OCI-LY7 (cell line): ENCODE measurements at regions not wholly inside any gene's neighbourhood (a gene's known extent, or its start where the extent isn't known, plus 50 kb on each side); places are given as distances from the start of the nearest gene placed in this dataset.

Source experiments
- BruUV-seq: library from RNA; stranded (reverse); fragments of 400-500 nt; replicated peaks from 2 replicates; lab custom pipeline; 2021; lab: Mats Ljungman, UMichigan
- CTCF ChIA-PET: fragments of 300-600 bp; sonication (Branson Sonifier 250); formaldehyde crosslinking; loops from one replicate; lab custom pipeline; 2022; ENCODE audit warnings: antibody characterized with exemption; ENCODE audit not compliant: unreplicated experiment; lab: Charles Lee
- POLR2A ChIA-PET: fragments of 300-600 bp; sonication (Branson Sonifier 250); formaldehyde crosslinking; loops from one replicate; lab custom pipeline; 2022; ENCODE audit warnings: antibody characterized with exemption; lab: Charles Lee
- DNase-seq: peaks from one replicate; pipeline ENCODE4 v3.0.0-alpha.2; 2015; ENCODE audit warnings: low spot score
- H2AFZ ChIP-seq: fragments of 200-600 bp; sonication (generic), shearing (Covaris generic); 2 replicates; pipeline ENCODE4 v1.6.1; 2014; ENCODE audit warnings: mild to moderate bottlenecking, antibody characterized with exemption, low read length, moderate library complexity
- H3K27ac ChIP-seq: fragments of 200-600 bp; sonication (generic); 2 replicates; pipeline ENCODE4 v1.5.1; 2014; ENCODE audit warnings: mixed run types, low read depth, mild to moderate bottlenecking, moderate library complexity, low read length, inconsistent platforms; ENCODE audit not compliant: poor library complexity, severe bottlenecking
- H3K36me3 ChIP-seq: fragments of 200-600 bp; sonication (generic); 2 replicates; pipeline ENCODE4 v1.6.1; 2014; ENCODE audit warnings: mild to moderate bottlenecking, antibody characterized with exemption, low read length, moderate library complexity, mixed read lengths; ENCODE audit not compliant: insufficient read depth
- H3K4me1 ChIP-seq: fragments of 200-600 bp; sonication (generic); 2 replicates; pipeline ENCODE4 v1.5.1; 2014; ENCODE audit warnings: mild to moderate bottlenecking, low read length; ENCODE audit not compliant: insufficient read depth, poor library complexity, severe bottlenecking
- H3K4me2 ChIP-seq: fragments of 200-600 bp; sonication (generic); 2 replicates; pipeline ENCODE4 v1.6.1; 2014; ENCODE audit warnings: mild to moderate bottlenecking, low read length
- H3K4me3 ChIP-seq: fragments of 200-600 bp; sonication (generic); 2 replicates; pipeline ENCODE4 v1.5.1; 2014; ENCODE audit warnings: mild to moderate bottlenecking, low read depth, low read length; ENCODE audit not compliant: poor library complexity, severe bottlenecking
- H3K79me2 ChIP-seq: fragments of 200-600 bp; sonication (generic); 2 replicates; pipeline ENCODE4 v1.6.1; 2016; ENCODE audit warnings: low read depth, mild to moderate bottlenecking, low read length, moderate library complexity, mixed read lengths; ENCODE audit not compliant: insufficient read depth
- H3K9me2 ChIP-seq: fragments of 200-600 bp; sonication (generic); 2 replicates; pipeline ENCODE4 v1.6.1; 2016; ENCODE audit warnings: mild to moderate bottlenecking, low read length, mixed read lengths; ENCODE audit not compliant: insufficient read depth
- H3K9me3 ChIP-seq: fragments of 200-600 bp; sonication (generic); 2 replicates; pipeline ENCODE4 v1.6.1; 2014; ENCODE audit warnings: mild to moderate bottlenecking, mixed run types, low read length, mixed read lengths
- H4K20me1 ChIP-seq: fragments of 200-600 bp; sonication (generic); 2 replicates; pipeline ENCODE4 v1.6.1; 2014; ENCODE audit warnings: mild to moderate bottlenecking, antibody characterized with exemption, low read length, moderate library complexity, mixed read lengths; ENCODE audit not compliant: insufficient read depth
- EZH2phosphoT487 ChIP-seq: fragments of 200-600 bp; sonication (generic); IDR thresholded peaks from 2 replicates; pipeline ENCODE4 v1.6.1; 2018; ENCODE audit warnings: low read depth, borderline replicate concordance, mild to moderate bottlenecking, mixed run types, antibody characterized with exemption, low read length, moderate library complexity, mixed read lengths
- intact Hi-C: fragments of 100-400 bp; cut with micrococcal nuclease; formaldehyde crosslinking; loops from one replicate; pipeline ENCODE4 v1.10.0; 2022; ENCODE audit not compliant: unreplicated experiment
- TF ChIP-seq, protein P1 (sequence below): fragments of 200-600 bp; sonication (generic); conservative IDR thresholded peaks from 2 replicates; pipeline ENCODE4 v1.5.1; 2014; ENCODE audit warnings: mild to moderate bottlenecking, antibody characterized with exemption, low read length, moderate library complexity, mixed read lengths

- H3K4me1 ChIP-seq = peaks cover 33% of the 10 kb centered on the region
- H3K79me2 ChIP-seq = no peaks in the 10 kb centered on the region
- no TSS peak for BruUV-seq
- no peaks in the 10 kb centered on the region for H3K9me2 ChIP-seq
- DNase-seq = no peak
- no peak overlapping the region for H3K4me3 ChIP-seq
- no peaks in the 10 kb centered on the region for H4K20me1 ChIP-seq
- H2AFZ ChIP-seq = no peak overlapping the region
- POLR2A ChIA-PET = interaction anchor here (0.5 kb wide), 1 partner anchor 234 kb away, joined by 4 read pairs; no protein-coding TSS in a partner anchor
- no peaks in the 10 kb centered on the region for H3K9me3 ChIP-seq
- no peak overlapping the region for H3K4me2 ChIP-seq
- no peak overlapping the region for H3K27ac ChIP-seq
- intact Hi-C loops = no loop called here
- no peaks in the 10 kb centered on the region for H3K36me3 ChIP-seq
- CTCF ChIA-PET = no interaction called here
- TF ChIP-seq, protein P1, sequence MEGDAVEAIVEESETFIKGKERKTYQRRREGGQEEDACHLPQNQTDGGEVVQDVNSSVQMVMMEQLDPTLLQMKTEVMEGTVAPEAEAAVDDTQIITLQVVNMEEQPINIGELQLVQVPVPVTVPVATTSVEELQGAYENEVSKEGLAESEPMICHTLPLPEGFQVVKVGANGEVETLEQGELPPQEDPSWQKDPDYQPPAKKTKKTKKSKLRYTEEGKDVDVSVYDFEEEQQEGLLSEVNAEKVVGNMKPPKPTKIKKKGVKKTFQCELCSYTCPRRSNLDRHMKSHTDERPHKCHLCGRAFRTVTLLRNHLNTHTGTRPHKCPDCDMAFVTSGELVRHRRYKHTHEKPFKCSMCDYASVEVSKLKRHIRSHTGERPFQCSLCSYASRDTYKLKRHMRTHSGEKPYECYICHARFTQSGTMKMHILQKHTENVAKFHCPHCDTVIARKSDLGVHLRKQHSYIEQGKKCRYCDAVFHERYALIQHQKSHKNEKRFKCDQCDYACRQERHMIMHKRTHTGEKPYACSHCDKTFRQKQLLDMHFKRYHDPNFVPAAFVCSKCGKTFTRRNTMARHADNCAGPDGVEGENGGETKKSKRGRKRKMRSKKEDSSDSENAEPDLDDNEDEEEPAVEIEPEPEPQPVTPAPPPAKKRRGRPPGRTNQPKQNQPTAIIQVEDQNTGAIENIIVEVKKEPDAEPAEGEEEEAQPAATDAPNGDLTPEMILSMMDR = no peak
- no peak for TF ChIP-seq EZH2phosphoT487
Measured at GRCh38 chr9:129259375-129259774, 81.3 kb upstream of the IER5L start.

GRCh38 chr9:129258823-129259301 is 80.8 kb upstream of the IER5L start:
- Histone ChIP-seq H3K4me1 (peaks cover 33% of the 10 kb centered on the region), H3K4me2 (peak overlapping the region; percentile 70), H4K20me1 (no peaks in the 10 kb centered on the region), H3K4me3 (peak overlapping the region; percentile 51), H3K9me3 (no peaks in the 10 kb centered on the region), H2AFZ (peak overlapping the region; percentile 52; the same call in 1 of the 2 replicates), H3K9me2 (no peaks in the 10 kb centered on the region), H3K79me2 (no peaks in the 10 kb centered on the region), H3K27ac (no peak overlapping the region), H3K36me3 (no peaks in the 10 kb centered on the region)
- no TSS peak for BruUV-seq
- TF ChIP-seq, protein P1 = no peak
- no peak for TF ChIP-seq EZH2phosphoT487
- ChIA-PET POLR2A (interaction anchor here (0.5 to 0.7 kb wide), 2 partner anchors 32 to 234 kb away, joined by 4 to 5 read pairs; no protein-coding TSS in a partner anchor), CTCF (interaction anchor here (0.5 to 0.6 kb wide), 2 partner anchors 18 to 1794 kb away, joined by 3 to 4 read pairs; no protein-coding TSS in a partner anchor)
- DNase-seq = no peak
- intact Hi-C loops = no loop called here

DNA sequence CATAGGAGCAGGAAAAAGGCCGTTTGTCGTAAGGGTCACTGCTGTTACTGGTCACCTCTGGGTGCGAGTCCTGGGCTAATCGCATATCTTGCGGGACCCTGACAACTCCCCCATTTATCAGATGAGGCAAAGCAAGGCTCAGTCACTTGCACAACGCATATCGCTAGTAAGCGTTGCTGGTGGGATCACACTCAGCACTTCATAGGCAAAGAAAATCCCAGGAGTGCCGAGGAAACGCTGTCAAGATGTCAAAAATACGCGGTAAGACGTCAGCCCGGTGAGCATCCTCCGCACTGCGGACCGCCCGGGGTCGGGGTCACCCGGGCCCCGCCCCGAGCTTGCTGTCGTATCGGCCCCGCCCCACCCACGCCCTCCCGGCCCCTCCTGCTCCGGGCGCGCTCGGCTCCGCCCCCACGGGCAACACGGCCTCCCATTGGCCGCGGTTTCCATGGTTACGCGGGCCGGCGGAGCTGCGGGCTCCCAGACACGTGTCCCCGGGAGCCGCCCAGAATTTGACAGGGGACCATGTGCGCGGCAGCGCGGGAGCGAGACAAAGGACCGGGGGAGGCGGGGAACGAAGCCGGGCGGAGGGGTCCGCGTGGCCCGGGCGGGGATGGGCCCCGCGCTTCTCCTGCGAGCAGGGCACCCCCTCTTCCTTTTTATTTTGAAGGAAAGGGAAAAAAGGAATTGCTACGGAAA is 80.2 kb upstream of the IER5L start:
- POLR2A ChIA-PET = interaction anchor here (0.7 kb wide), 1 partner anchor 31 kb away, joined by 5 read pairs; no protein-coding TSS in a partner anchor
- DNase-seq = peak; percentile 92
- Histone ChIP-seq H3K9me2 (no peaks in the 10 kb centered on the region), H2AFZ (peak overlapping the region; percentile 52; the same call in 1 of the 2 replicates), H3K4me2 (peak overlapping the region; percentile 70), H3K9me3 (no peaks in the 10 kb centered on the region), H3K4me3 (peak overlapping the region; percentile 51), H3K79me2 (no peaks in the 10 kb centered on the region), H3K4me1 (peaks cover 33% of the 10 kb centered on the region), H4K20me1 (no peaks in the 10 kb centered on the region), H3K27ac (no peak overlapping the region), H3K36me3 (no peaks in the 10 kb centered on the region)
- TF ChIP-seq EZH2phosphoT487 = no peak
- TF ChIP-seq, protein P1 = no peak
- intact Hi-C loops = no loop called here
- no TSS peak for BruUV-seq
- CTCF ChIA-PET = interaction anchor here (0.5 to 0.6 kb wide), 2 partner anchors 19 to 1794 kb away, joined by 3 to 4 read pairs; no protein-coding TSS in a partner anchor
